DOHH2 (cell line): ENCODE measurements at regions not wholly inside any gene's neighbourhood (a gene's known extent, or its start where the extent isn't known, plus 50 kb on each side); places are given as distances from the start of the nearest gene placed in this dataset.

Source experiments
- H3F3A ChIP-seq: fragments of 200-600 bp; sonication (generic), shearing (Covaris generic); 2 replicates; pipeline ENCODE4 v1.6.0; 2016; ENCODE audit warnings: antibody characterized with exemption, mild to moderate bottlenecking; ENCODE audit not compliant: control insufficient read depth, insufficient read depth
- H3K27ac ChIP-seq: fragments of 200-600 bp; sonication (generic); 2 replicates; pipeline ENCODE4 v1.5.1; 2014; ENCODE audit warnings: low read depth, mild to moderate bottlenecking, low read length, moderate library complexity
- H3K27me3 ChIP-seq: fragments of 200-600 bp; sonication (generic); 2 replicates; pipeline ENCODE4 v1.6.1; 2014; ENCODE audit warnings: mild to moderate bottlenecking, low read length, mixed read lengths; ENCODE audit not compliant: control insufficient read depth
- H3K36me3 ChIP-seq: fragments of 200-600 bp; sonication (generic); 2 replicates; pipeline ENCODE4 v1.6.1; 2014; ENCODE audit warnings: mild to moderate bottlenecking, low read length, moderate library complexity, mixed read lengths; ENCODE audit not compliant: control insufficient read depth
- H3K4me1 ChIP-seq: fragments of 200-600 bp; sonication (generic); 2 replicates; pipeline ENCODE4 v1.6.1; 2014; ENCODE audit warnings: mild to moderate bottlenecking, low read length, mixed read lengths; ENCODE audit not compliant: control insufficient read depth
- H3K4me2 ChIP-seq: fragments of 200-600 bp; sonication (generic); 2 replicates; pipeline ENCODE4 v1.6.0; 2014; ENCODE audit warnings: mild to moderate bottlenecking, low read length, moderate library complexity
- H3K4me3 ChIP-seq: fragments of 200-600 bp; sonication (generic); 2 replicates; pipeline ENCODE4 v1.5.1; 2014; ENCODE audit warnings: mild to moderate bottlenecking, low read length, mixed read lengths
- H3K79me2 ChIP-seq: fragments of 200-600 bp; sonication (generic); 2 replicates; pipeline ENCODE4 v1.6.1; 2014; ENCODE audit warnings: mild to moderate bottlenecking, low read length, mixed read lengths; ENCODE audit not compliant: control insufficient read depth
- H3K9me2 ChIP-seq: fragments of 200-600 bp; sonication (generic); replicated peaks from 2 replicates; pipeline ENCODE4 v1.6.1; 2014; ENCODE audit warnings: mild to moderate bottlenecking, low read length, mixed read lengths; ENCODE audit not compliant: control insufficient read depth
- H3K9me3 ChIP-seq: fragments of 200-600 bp; sonication (generic); 2 replicates; pipeline ENCODE4 v1.6.1; 2014; ENCODE audit warnings: antibody characterized with exemption, low read length, mixed read lengths; ENCODE audit not compliant: control insufficient read depth, insufficient read depth
- H4K20me1 ChIP-seq: fragments of 200-600 bp; sonication (generic); 2 replicates; pipeline ENCODE4 v1.6.0; 2014; ENCODE audit warnings: low read depth, mild to moderate bottlenecking, antibody characterized with exemption, low read length, moderate library complexity; ENCODE audit not compliant: control insufficient read depth, insufficient read depth
- CTCF ChIP-seq: fragments of 200-600 bp; sonication (generic); IDR thresholded peaks from one replicate; pipeline ENCODE4 v1.5.1; 2014; ENCODE audit warnings: antibody characterized with exemption, mild to moderate bottlenecking, low read depth, low read length; ENCODE audit not compliant: poor library complexity, severe bottlenecking
- EZH2phosphoT487 ChIP-seq: fragments of 200-600 bp; sonication (generic); IDR thresholded peaks from 2 replicates; pipeline ENCODE4 v1.6.1; 2017; ENCODE audit warnings: borderline replicate concordance, mild to moderate bottlenecking, antibody characterized with exemption, low read length, moderate library complexity, mixed read lengths

GRCh38 chr5:52173133-52173532 lies 614.6 kb upstream of the ITGA1 start:
- H3K79me2 ChIP-seq: no peaks in the 10 kb centered on the region
- H3K36me3 ChIP-seq: no peaks in the 10 kb centered on the region
- H3K27me3 ChIP-seq: no peaks in the 10 kb centered on the region
- H3K4me2 ChIP-seq: no peak overlapping the region
- no peak overlapping the region for H3K27ac ChIP-seq
- H4K20me1 ChIP-seq: no peaks in the 10 kb centered on the region
- H3F3A ChIP-seq: no peaks in the 10 kb centered on the region
- no peaks in the 10 kb centered on the region for H3K4me1 ChIP-seq
- TF ChIP-seq CTCF: no peak
- no peak for TF ChIP-seq EZH2phosphoT487
- H3K4me3 ChIP-seq: no peak overlapping the region
- no peaks in the 10 kb centered on the region for H3K9me3 ChIP-seq
- no peaks in the 10 kb centered on the region for H3K9me2 ChIP-seq

GRCh38 chr5:52177193-52177592 lies 610.5 kb upstream of the ITGA1 start:
- Histone ChIP-seq H3K9me2 (no peaks in the 10 kb centered on the region), H3K27ac (no peak overlapping the region), H3K9me3 (no peaks in the 10 kb centered on the region), H3K4me2 (no peak overlapping the region), H4K20me1 (no peaks in the 10 kb centered on the region), H3K79me2 (no peaks in the 10 kb centered on the region), H3K27me3 (no peaks in the 10 kb centered on the region), H3F3A (no peaks in the 10 kb centered on the region), H3K4me1 (no peaks in the 10 kb centered on the region), H3K36me3 (no peaks in the 10 kb centered on the region), H3K4me3 (no peak overlapping the region)
- TF ChIP-seq CTCF (no peak), EZH2phosphoT487 (no peak)

GRCh38 chr5:52181403-52181802 lies 606.3 kb upstream of the ITGA1 start:
- no peak overlapping the region for H3K27ac ChIP-seq
- no peaks in the 10 kb centered on the region for H3K9me2 ChIP-seq
- no peak overlapping the region for H3K4me2 ChIP-seq
- H3K4me1 ChIP-seq: no peaks in the 10 kb centered on the region
- no peaks in the 10 kb centered on the region for H4K20me1 ChIP-seq
- no peaks in the 10 kb centered on the region for H3K36me3 ChIP-seq
- H3K9me3 ChIP-seq: no peaks in the 10 kb centered on the region
- no peak for TF ChIP-seq CTCF
- TF ChIP-seq EZH2phosphoT487: no peak
- no peak overlapping the region for H3K4me3 ChIP-seq
- no peaks in the 10 kb centered on the region for H3K27me3 ChIP-seq
- H3F3A ChIP-seq: no peaks in the 10 kb centered on the region
- no peaks in the 10 kb centered on the region for H3K79me2 ChIP-seq

- H4K20me1 ChIP-seq: no peaks in the 10 kb centered on the region
- no peaks in the 10 kb centered on the region for H3K36me3 ChIP-seq
Observed at GRCh38 chr5:52190737-52191136, 597.0 kb upstream of the ITGA1 start.

More at GRCh38 chr5:52190737-52191136, 597.0 kb upstream of the ITGA1 start:
- no peaks in the 10 kb centered on the region for H3F3A ChIP-seq
- no peaks in the 10 kb centered on the region for H3K79me2 ChIP-seq
- H3K4me3 ChIP-seq: no peak overlapping the region
- no peaks in the 10 kb centered on the region for H3K27me3 ChIP-seq
- no peak overlapping the region for H3K27ac ChIP-seq
- no peaks in the 10 kb centered on the region for H3K9me2 ChIP-seq
- no peaks in the 10 kb centered on the region for H3K9me3 ChIP-seq
- H3K4me2 ChIP-seq: no peak overlapping the region
- no peak for TF ChIP-seq EZH2phosphoT487
- TF ChIP-seq CTCF: no peak
- no peaks in the 10 kb centered on the region for H3K4me1 ChIP-seq
